Occipital lobe (tissue), 1 donor: ENCODE measurements at regions not wholly inside any gene's neighbourhood (a gene's known extent, or its start where the extent isn't known, plus 50 kb on each side); places are given as distances from the start of the nearest gene placed in this dataset.

Experiments used
- DNase-seq: peaks from one replicate; lab custom pipeline; 2025; lab: John Stamatoyannopoulos, UW

- DNase-seq = no peak
Measured at GRCh38 chr11:70624598-70624993, 226.3 kb downstream of the CTTN start.

- DNase-seq = no peak
Measured at GRCh38 chr11:70625051-70625450, 226.7 kb downstream of the CTTN start.

GRCh38 chr11:70625582-70626518 lies 227.5 kb downstream of the CTTN start:
- peak; percentile 69 for DNase-seq

- no peak for DNase-seq
Measured at GRCh38 chr11:70627219-70627618, 228.9 kb downstream of the CTTN start.

GRCh38 chr11:70628176-70628854 lies 230.0 kb downstream of the CTTN start:
- no peak for DNase-seq

GRCh38 chr11:70628855-70629844 lies 230.8 kb downstream of the CTTN start:
- DNase-seq = peak; percentile 58

GRCh38 chr11:70630068-70630467 lies 231.7 kb downstream of the CTTN start:
- DNase-seq = no peak

- DNase-seq = peak; percentile 41
Measured at GRCh38 chr11:70630816-70631623, 232.7 kb downstream of the CTTN start.

GRCh38 chr11:70631624-70632047 lies 233.3 kb downstream of the CTTN start:
- DNase-seq = no peak

- no peak for DNase-seq
Measured at GRCh38 chr11:70633610-70634009, 235.3 kb downstream of the CTTN start.

GRCh38 chr11:70636659-70637058 lies 238.3 kb downstream of the CTTN start:
- no peak for DNase-seq

- no peak for DNase-seq
Measured at GRCh38 chr11:70637186-70637800, 239.0 kb downstream of the CTTN start.

- DNase-seq = peak; percentile 47
Measured at GRCh38 chr11:70637949-70638583, 239.7 kb downstream of the CTTN start.

GRCh38 chr11:70640408-70640807 lies 242.1 kb downstream of the CTTN start:
- DNase-seq = no peak

- DNase-seq = no peak
Measured at GRCh38 chr11:70641369-70641768, 243.0 kb downstream of the CTTN start.

- no peak for DNase-seq
Measured at GRCh38 chr11:70642266-70642665, 243.9 kb downstream of the CTTN start.

- DNase-seq = no peak
Measured at GRCh38 chr11:70643642-70644041, 245.3 kb downstream of the CTTN start.

GRCh38 chr11:70644343-70645060 lies 246.2 kb downstream of the CTTN start:
- no peak for DNase-seq

GRCh38 chr11:70645537-70645936 lies 247.2 kb downstream of the CTTN start:
- DNase-seq = no peak
